BJ (cell line): ENCODE measurements at regions not wholly inside any gene's neighbourhood (a gene's known extent, or its start where the extent isn't known, plus 50 kb on each side); places are given as distances from the start of the nearest gene placed in this dataset.

Experiments used
- CTCF ChIA-PET: fragments of 350-600 bp; formaldehyde crosslinking; extraction: SDS; loops from one replicate; lab custom pipeline; 2021; ENCODE audit warnings: antibody characterized with exemption, inconsistent platforms; lab: Yijun Ruan, JAX
- POLR2A ChIA-PET: fragments of 300-600 bp; sonication (Branson Sonifier 250); formaldehyde crosslinking; extraction: SDS; loops from one replicate; lab custom pipeline; 2021; ENCODE audit warnings: antibody characterized with exemption; lab: Charles Lee
- DNase-seq: peaks from one replicate; pipeline ENCODE4 v3.0.0-alpha.2; 2011; ENCODE audit warnings: low read depth
- H3K27me3 ChIP-seq: 2 replicates; pipeline ENCODE4 v1.6.0; 2011; ENCODE audit warnings: low read length; ENCODE audit not compliant: control insufficient read depth, insufficient read depth
- H3K36me3 ChIP-seq: 2 replicates; pipeline ENCODE4 v1.5.1; 2011; ENCODE audit warnings: low read length; ENCODE audit not compliant: control insufficient read depth, insufficient read depth
- H3K4me3 ChIP-seq: 2 replicates; pipeline ENCODE4 v1.5.1; 2011; ENCODE audit warnings: low read depth, mild to moderate bottlenecking, control low read depth, low read length
- CTCF ChIP-seq: IDR thresholded peaks from 2 replicates; pipeline ENCODE4 v1.5.1; 2011; ENCODE audit warnings: low read depth, mild to moderate bottlenecking, control low read depth, inconsistent platforms, low read length, moderate library complexity; ENCODE audit not compliant: insufficient read depth

GRCh38 chr12:89082370-89082753, 269.9 kb downstream of the DUSP6 start:
- no peaks in the 10 kb centered on the region for H3K27me3 ChIP-seq
- no peak for DNase-seq
- POLR2A ChIA-PET: no interaction called here

GRCh38 chr12:89081719-89082369, 270.5 kb downstream of the DUSP6 start:
- Histone ChIP-seq H3K36me3 (no peaks in the 10 kb centered on the region), H3K4me3 (no peak overlapping the region), H3K27me3 (no peaks in the 10 kb centered on the region)
- ChIA-PET POLR2A (no interaction called here), CTCF (no interaction called here)
- no peak for TF ChIP-seq CTCF
- DNase-seq: no peak

More at GRCh38 chr12:89082370-89082753, 269.9 kb downstream of the DUSP6 start:
- H3K4me3 ChIP-seq: no peak overlapping the region
- no peaks in the 10 kb centered on the region for H3K36me3 ChIP-seq
- CTCF ChIA-PET: no interaction called here
- TF ChIP-seq CTCF: no peak

GRCh38 chr12:89080793-89081465, 271.4 kb downstream of the DUSP6 start:
- no peaks in the 10 kb centered on the region for H3K27me3 ChIP-seq
- POLR2A ChIA-PET: no interaction called here
- CTCF ChIA-PET: interaction anchor here (1.5 kb wide), 1 partner anchor 19 kb away, joined by 3 read pairs; no protein-coding TSS in a partner anchor
- H3K36me3 ChIP-seq: no peaks in the 10 kb centered on the region
- H3K4me3 ChIP-seq: no peak overlapping the region
- no peak for TF ChIP-seq CTCF
- no peak for DNase-seq

GRCh38 chr12:89075880-89076540, 276.3 kb downstream of the DUSP6 start:
- POLR2A ChIA-PET: no interaction called here

More at GRCh38 chr12:89075880-89076540, 276.3 kb downstream of the DUSP6 start:
- no peak for DNase-seq
- Histone ChIP-seq H3K36me3 (no peaks in the 10 kb centered on the region), H3K27me3 (no peaks in the 10 kb centered on the region), H3K4me3 (no peak overlapping the region)
- TF ChIP-seq CTCF: no peak
- CTCF ChIA-PET: interaction anchor here (1.1 kb wide), 1 partner anchor 81 kb away, joined by 3 read pairs; no protein-coding TSS in a partner anchor
